K562 (cell line): ENCODE measurements at regions not wholly inside any gene's neighbourhood (a gene's known extent, or its start where the extent isn't known, plus 50 kb on each side); places are given as distances from the start of the nearest gene placed in this dataset.

Experiments used
- ATAC-seq: fragments of 200-7000 bp; cut with Tn5 transposase; 3 replicates; pipeline ENCODE4 v1.9.1; 2020; ENCODE audit warnings: moderate library complexity
- BruUV-seq: library from RNA; stranded (reverse); fragments of 400-500 nt; replicated peaks from 2 replicates; lab custom pipeline; 2021; lab: Mats Ljungman, UMichigan
- CTCF ChIA-PET: fragments of 300-600 bp; formaldehyde crosslinking; extraction: SDS; loops from one replicate; lab custom pipeline; 2021; ENCODE audit warnings: low intra/inter-chr PET ratio; lab: Yijun Ruan, JAX
- POLR2A ChIA-PET: fragments of 300-600, 350-650 bp; sonication (Branson Sonifier 250); formaldehyde crosslinking; extraction: SDS; loops from one replicate; lab custom pipeline; 2021; ENCODE audit warnings: antibody characterized with exemption, inconsistent platforms; lab: Yijun Ruan, JAX
- DNase-seq, 4 experiments: peaks; one replicate each; pipeline versions ENCODE4 v3.0.0 to v3.0.0-alpha.2; 2011 to 2018; ENCODE audit warnings: low spot score in 3 of 4, mixed read lengths in 3 of 4; ENCODE audit errors: extremely low read depth in 1 of 4
- FAIRE-seq: peaks from 2 replicates; lab custom pipeline; 2011; peaks lifted over from hg19 to GRCh38; lab: Jason Lieb, UNC
- H2AFZ ChIP-seq: 2 replicates; pipeline ENCODE4 v1.6.0; 2011; ENCODE audit warnings: low read depth, low read length, control low read depth, inconsistent platforms
- H3K27ac ChIP-seq: fragments of 200-600 bp; 3 replicates; pipeline ENCODE4 v1.8.0; 2011; ENCODE audit warnings: low read depth, mild to moderate bottlenecking, control low read depth, inconsistent platforms, low read length, moderate library complexity, mixed read lengths; ENCODE audit errors: extremely low read depth
- H3K27me3 ChIP-seq, 2 experiments: fragments of 300-600 bp in 1 of 2; 2 replicates in 1 of 2; 3 replicates in 1 of 2; pipeline versions ENCODE4 v1.6.0 to v1.8.0; 2011; ENCODE audit warnings: inconsistent platforms in 2 of 2, low read length in 2 of 2, mild to moderate bottlenecking in 1 of 2, mixed read lengths in 1 of 2, moderate library complexity in 1 of 2; ENCODE audit not compliant: control insufficient read depth in 2 of 2, insufficient read depth in 2 of 2
- H3K36me3 ChIP-seq: fragments of 300-600 bp; 3 replicates; pipeline ENCODE4 v1.8.0; 2011; ENCODE audit warnings: mild to moderate bottlenecking, low read length, inconsistent platforms; ENCODE audit not compliant: control insufficient read depth, insufficient read depth
- H3K4me1 ChIP-seq, 2 experiments: fragments of 200-600 bp in 1 of 2; replicated peaks in 1 of 2; 2 replicates in 1 of 2; 3 replicates in 1 of 2; pipeline versions ENCODE4 v1.5.1 to v1.8.0; 2011; ENCODE audit warnings: inconsistent platforms in 2 of 2, low read length in 2 of 2, mild to moderate bottlenecking in 1 of 2, mixed read lengths in 1 of 2, moderate library complexity in 1 of 2; ENCODE audit not compliant: control insufficient read depth in 2 of 2, insufficient read depth in 2 of 2
- H3K4me2 ChIP-seq: 2 replicates; pipeline ENCODE4 v1.6.1; 2011; ENCODE audit warnings: low read length, control low read depth, inconsistent platforms, mixed read lengths; ENCODE audit not compliant: insufficient read depth
- H3K4me3 ChIP-seq: fragments of 200-600 bp; sonication (generic), shearing (Covaris generic); 2 replicates; pipeline ENCODE4 v1.5.1; 2016; ENCODE audit warnings: control low read depth, inconsistent platforms
- H3K79me2 ChIP-seq: fragments of 200-600 bp; 3 replicates; pipeline ENCODE4 v1.8.0; 2011; ENCODE audit warnings: low read length, inconsistent platforms; ENCODE audit not compliant: control insufficient read depth, insufficient read depth
- H3K9ac ChIP-seq, 2 experiments: 2 replicates each; pipeline versions ENCODE4 v1.6.0 to v1.6.1; 2011; ENCODE audit warnings: low read depth in 2 of 2, low read length in 2 of 2, control low read depth in 1 of 2, inconsistent platforms in 1 of 2, mild to moderate bottlenecking in 1 of 2, mixed read lengths in 1 of 2; ENCODE audit not compliant: insufficient read depth in 1 of 2
- H3K9me1 ChIP-seq: one replicate; pipeline ENCODE4 v1.6.0; 2011; ENCODE audit warnings: inconsistent platforms, mild to moderate bottlenecking, low read length, moderate library complexity; ENCODE audit not compliant: control insufficient read depth, insufficient read depth
- H3K9me3 ChIP-seq: replicated peaks from 2 replicates; pipeline ENCODE4 v1.5.1; 2011; ENCODE audit warnings: low read depth, low read length, inconsistent platforms; ENCODE audit not compliant: control insufficient read depth, insufficient read depth
- H4K20me1 ChIP-seq: replicated peaks from 2 replicates; pipeline ENCODE4 v1.6.1; 2011; ENCODE audit warnings: low read length, inconsistent platforms, mixed read lengths; ENCODE audit not compliant: control insufficient read depth, insufficient read depth
- ARHGAP35 ChIP-seq: fragments of 450-650 bp; IDR thresholded peaks from 2 replicates; pipeline ENCODE4 v1.6.1; 2018; ENCODE audit not compliant: partially characterized antibody
- BCOR ChIP-seq: fragments of 450-650 bp; IDR thresholded peaks from 2 replicates; pipeline ENCODE4 v1.6.1; 2016
- BRF1 ChIP-seq: IDR thresholded peaks from 3 replicates; pipeline ENCODE4 v1.6.1; 2011; ENCODE audit warnings: borderline replicate concordance, mild to moderate bottlenecking; ENCODE audit not compliant: insufficient read length; ENCODE audit errors: extremely low read depth
- CBX1 ChIP-seq: sonication (generic); IDR thresholded peaks from 2 replicates; pipeline ENCODE4 v1.6.1; 2016; ENCODE audit warnings: antibody characterized with exemption, low read depth, mild to moderate bottlenecking
- CTCF ChIP-seq, 3 experiments: IDR thresholded peaks in 2 of 3; conservative IDR thresholded peaks in 1 of 3; 2 replicates each; pipeline ENCODE4 v1.5.1; 2011 to 2012; ENCODE audit warnings: low read length in 3 of 3, mild to moderate bottlenecking in 3 of 3, control low read depth in 2 of 3, improper control_type of control experiment in 1 of 3, inconsistent platforms in 1 of 3, low read depth in 1 of 3, mixed read lengths in 1 of 3, moderate library complexity in 1 of 3; ENCODE audit not compliant: insufficient read depth in 2 of 3
- HOXB6 ChIP-seq: fragments of 250-450 bp; sonication (Bioruptor Pico); IDR thresholded peaks from 2 replicates; pipeline ENCODE4 v1.5.1; 2022; ENCODE audit warnings: mild to moderate bottlenecking, borderline replicate concordance
- JUNB ChIP-seq: fragments of 450-650 bp; formaldehyde crosslinking; conservative IDR thresholded peaks from 2 replicates; pipeline ENCODE4 v1.4.0; 2020; ENCODE audit warnings: mild to moderate bottlenecking
- KDM2B ChIP-seq: fragments of 250-450 bp; sonication (Bioruptor Pico); IDR thresholded peaks from 2 replicates; pipeline ENCODE4 v1.8.0; 2021; ENCODE audit warnings: mild to moderate bottlenecking, moderate library complexity
- MBD2 ChIP-seq: sonication (generic); IDR thresholded peaks from 2 replicates; pipeline ENCODE4 v1.6.1; 2016; ENCODE audit warnings: low read depth, borderline replicate concordance
- NFRKB ChIP-seq: fragments of 450-650 bp; IDR thresholded peaks from 2 replicates; pipeline ENCODE4 v1.6.1; 2016; ENCODE audit warnings: low read depth
- RBM34 ChIP-seq: fragments of 200-400 bp; formaldehyde crosslinking; IDR thresholded peaks from 2 replicates; pipeline ENCODE4 v1.6.1; 2018; ENCODE audit warnings: low read length, borderline replicate concordance; ENCODE audit not compliant: insufficient read depth
- SOX6 ChIP-seq: fragments of 450-650 bp; IDR thresholded peaks from 2 replicates; pipeline ENCODE4 v1.6.1; 2014; ENCODE audit warnings: mild to moderate bottlenecking
- SUPT5H ChIP-seq: fragments of 450-650 bp; IDR thresholded peaks from 2 replicates; pipeline ENCODE4 v1.6.1; 2016
- ZNF431 ChIP-seq: sonication (generic); formaldehyde crosslinking; IDR thresholded peaks from 2 replicates; pipeline ENCODE4 v1.8.0; 2022; ENCODE audit warnings: mild to moderate bottlenecking, missing genetic modification reagents
- ZNF57 ChIP-seq: fragments of 450-650 bp; formaldehyde crosslinking; IDR thresholded peaks from 2 replicates; pipeline ENCODE4 v1.4.0; 2020; ENCODE audit warnings: mild to moderate bottlenecking, moderate library complexity
- ZNF696 ChIP-seq: fragments of 250-450 bp; sonication (Bioruptor Pico); conservative IDR thresholded peaks from 2 replicates; pipeline ENCODE4 v1.4.0; 2020; ENCODE audit warnings: mild to moderate bottlenecking, moderate library complexity
- WGBS: fragments of 100-300 bp; shearing (Covaris generic); methylation state at CpG from one replicate; pipeline ENCODE4 v1.1.6; 2016; ENCODE audit warnings: low coverage, mixed read lengths; ENCODE audit not compliant: insufficient coverage; ENCODE audit errors: missing lambda C conversion rate; 5-methylcytosine and 5-hydroxymethylcytosine counted together
- in situ Hi-C: fragments of 300-500 bp; cut with MboI; formaldehyde crosslinking; loops from 4 replicates; pipeline ENCODE4 v1.15.0; 2018; ENCODE audit warnings: inconsistent platforms, mixed read lengths
- intact Hi-C: fragments of 100-400 bp; cut with micrococcal nuclease; formaldehyde crosslinking; loops from 2 replicates; pipeline ENCODE4 v1.14.2; 2022
- TF ChIP-seq, protein P1 (sequence below), 3 experiments: fragments of 200-800 bp in 1 of 3; fragments of 250-450 bp in 1 of 3; fragments of 450-650 bp in 1 of 3; sonication (Bioruptor Pico) in 1 of 3; sonication (Bioruptor generic) in 1 of 3; formaldehyde crosslinking in 1 of 3; IDR thresholded peaks; 2 replicates each; pipeline versions ENCODE4 v1.6.1 to v1.8.0; 2016 to 2022; ENCODE audit warnings: mild to moderate bottlenecking in 2 of 3, missing genetic modification characterization in 2 of 3, missing compliant biosample characterization in 1 of 3, moderate library complexity in 1 of 3
- TF ChIP-seq, protein P2 (sequence below), 2 experiments: fragments of 200-800 bp in 1 of 2; sonication (Bioruptor generic) in 1 of 2; sonication (generic) in 1 of 2; formaldehyde crosslinking in 1 of 2; IDR thresholded peaks in 1 of 2; conservative IDR thresholded peaks in 1 of 2; 2 replicates each; pipeline versions ENCODE4 v1.5.0 to v1.6.1; 2016 to 2020; ENCODE audit warnings: missing compliant biosample characterization in 1 of 2, missing genetic modification characterization in 1 of 2, missing genetic modification reagents in 1 of 2

DNA sequence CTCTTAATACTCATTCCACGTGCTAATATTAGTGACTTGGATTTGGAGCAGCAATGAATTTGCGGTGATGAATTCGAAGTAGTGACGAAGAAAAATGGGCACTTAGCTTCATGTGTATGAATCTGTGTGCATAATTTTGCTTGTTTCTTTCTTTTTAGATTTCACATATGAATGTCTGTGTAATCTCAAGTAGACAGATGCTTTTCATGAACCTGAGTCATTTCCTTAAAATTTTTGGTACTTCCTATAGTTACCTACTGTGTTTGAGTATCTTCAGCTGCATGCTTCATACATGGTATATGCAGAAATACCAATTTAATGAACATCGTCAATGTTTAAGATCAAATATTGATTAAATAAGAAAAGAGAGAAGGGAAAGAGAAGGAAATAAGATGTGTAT, 540.2 kb downstream of the RAB38 start (continued):
- TF ChIP-seq, protein P1, sequence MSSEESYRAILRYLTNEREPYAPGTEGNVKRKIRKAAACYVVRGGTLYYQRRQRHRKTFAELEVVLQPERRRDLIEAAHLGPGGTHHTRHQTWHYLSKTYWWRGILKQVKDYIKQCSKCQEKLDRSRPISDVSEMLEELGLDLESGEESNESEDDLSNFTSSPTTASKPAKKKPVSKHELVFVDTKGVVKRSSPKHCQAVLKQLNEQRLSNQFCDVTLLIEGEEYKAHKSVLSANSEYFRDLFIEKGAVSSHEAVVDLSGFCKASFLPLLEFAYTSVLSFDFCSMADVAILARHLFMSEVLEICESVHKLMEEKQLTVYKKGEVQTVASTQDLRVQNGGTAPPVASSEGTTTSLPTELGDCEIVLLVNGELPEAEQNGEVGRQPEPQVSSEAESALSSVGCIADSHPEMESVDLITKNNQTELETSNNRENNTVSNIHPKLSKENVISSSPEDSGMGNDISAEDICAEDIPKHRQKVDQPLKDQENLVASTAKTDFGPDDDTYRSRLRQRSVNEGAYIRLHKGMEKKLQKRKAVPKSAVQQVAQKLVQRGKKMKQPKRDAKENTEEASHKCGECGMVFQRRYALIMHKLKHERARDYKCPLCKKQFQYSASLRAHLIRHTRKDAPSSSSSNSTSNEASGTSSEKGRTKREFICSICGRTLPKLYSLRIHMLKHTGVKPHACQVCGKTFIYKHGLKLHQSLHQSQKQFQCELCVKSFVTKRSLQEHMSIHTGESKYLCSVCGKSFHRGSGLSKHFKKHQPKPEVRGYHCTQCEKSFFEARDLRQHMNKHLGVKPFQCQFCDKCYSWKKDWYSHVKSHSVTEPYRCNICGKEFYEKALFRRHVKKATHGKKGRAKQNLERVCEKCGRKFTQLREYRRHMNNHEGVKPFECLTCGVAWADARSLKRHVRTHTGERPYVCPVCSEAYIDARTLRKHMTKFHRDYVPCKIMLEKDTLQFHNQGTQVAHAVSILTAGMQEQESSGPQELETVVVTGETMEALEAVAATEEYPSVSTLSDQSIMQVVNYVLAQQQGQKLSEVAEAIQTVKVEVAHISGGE (CRISPR knock-in tag; IDR thresholded peaks at IDR 0.05) = no peak
- TF ChIP-seq HOXB6 (no peak), JUNB (CRISPR knock-in tag) (no peak), ZNF57 (no peak), KDM2B (no peak), RBM34 (no peak), MBD2 (no peak)

DNA sequence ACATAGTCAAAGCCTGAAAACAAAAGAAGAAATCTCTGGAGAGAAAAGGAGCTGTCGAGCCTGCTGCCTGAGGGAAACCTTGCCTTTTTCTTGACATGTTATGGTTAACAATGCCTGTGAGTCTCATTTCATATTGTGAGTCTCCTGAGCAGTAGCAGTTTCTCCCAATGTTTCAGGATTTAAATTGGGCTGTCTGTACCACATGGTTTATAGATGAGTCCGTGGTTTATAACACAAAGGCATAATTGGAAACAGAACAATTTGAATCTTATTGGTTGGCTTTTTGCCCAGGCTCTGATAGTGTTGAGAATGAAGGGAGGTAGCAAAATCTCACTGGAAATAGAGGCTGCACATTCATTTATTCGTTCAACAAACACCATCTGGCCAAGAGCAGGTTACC, 540.9 kb downstream of the RAB38 start:
- no peak overlapping the region for H2AFZ ChIP-seq
- no peaks in the 10 kb centered on the region for H3K79me2 ChIP-seq
- H3K9me1 ChIP-seq = no peaks in the 10 kb centered on the region
- no peak for ATAC-seq
- no peaks in the 10 kb centered on the region for H4K20me1 ChIP-seq
- no peaks in the 10 kb centered on the region for H3K9me3 ChIP-seq
- intact Hi-C loops = no loop called here
- no peak overlapping the region for H3K9ac ChIP-seq
- H3K4me2 ChIP-seq = no peak overlapping the region
- no peak overlapping the region for H3K27ac ChIP-seq
- DNase-seq = no peak
- no peaks in the 10 kb centered on the region for H3K27me3 ChIP-seq
- H3K4me3 ChIP-seq = no peak overlapping the region
- ChIA-PET POLR2A (no interaction called here), CTCF (no interaction called here)
- no peaks in the 10 kb centered on the region for H3K36me3 ChIP-seq
- 2% methylated on average over 3 of the region's 3 CpGs for WGBS
- no peak for FAIRE-seq
- H3K4me1 ChIP-seq = no peaks in the 10 kb centered on the region
- in situ Hi-C loops = no loop called here
- no TSS peak for BruUV-seq
- TF ChIP-seq ARHGAP35 (no peak), CBX1 (no peak), BRF1 (no peak), CTCF (IDR thresholded peaks at IDR 0.05 in 2 of 3, conservative IDR thresholded peaks at IDR 0.05 in 1 of 3; ENCODE audit: insufficient read depth in 2 of 3, low read depth in 1 of 3, low read length in 3 of 3) (no peak), NFRKB (no peak), SOX6 (no peak), SUPT5H (no peak), ZNF696 (no peak), BCOR (no peak), ZNF431 (no peak)
- TF ChIP-seq, protein P2, sequence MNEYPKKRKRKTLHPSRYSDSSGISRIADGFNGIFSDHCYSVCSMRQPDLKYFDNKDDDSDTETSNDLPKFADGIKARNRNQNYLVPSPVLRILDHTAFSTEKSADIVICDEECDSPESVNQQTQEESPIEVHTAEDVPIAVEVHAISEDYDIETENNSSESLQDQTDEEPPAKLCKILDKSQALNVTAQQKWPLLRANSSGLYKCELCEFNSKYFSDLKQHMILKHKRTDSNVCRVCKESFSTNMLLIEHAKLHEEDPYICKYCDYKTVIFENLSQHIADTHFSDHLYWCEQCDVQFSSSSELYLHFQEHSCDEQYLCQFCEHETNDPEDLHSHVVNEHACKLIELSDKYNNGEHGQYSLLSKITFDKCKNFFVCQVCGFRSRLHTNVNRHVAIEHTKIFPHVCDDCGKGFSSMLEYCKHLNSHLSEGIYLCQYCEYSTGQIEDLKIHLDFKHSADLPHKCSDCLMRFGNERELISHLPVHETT (CRISPR knock-in tag; conservative IDR thresholded peaks at IDR 0.05 in 1 of 2, IDR thresholded peaks at IDR 0.05 in 1 of 2) = no peak
